ENCODE measurements at regions not wholly inside any gene's neighbourhood (a gene's known extent, or its start where the extent isn't known, plus 50 kb on each side); places are given as distances from the start of the nearest gene placed in this dataset.

GRCh38 chr6:22642254-22642653, 72.9 kb downstream of the HDGFL1 start:
- TF ChIP-seq GATA2 (IDR thresholded peaks at IDR 0.05; ENCODE audit: low read depth, low read length): no peak
- no peak for TF ChIP-seq GATA3 (IDR thresholded peaks at IDR 0.05; ENCODE audit: low read depth, low read length)
